GM12891 (cell line): ENCODE measurements at regions not wholly inside any gene's neighbourhood (a gene's known extent, or its start where the extent isn't known, plus 50 kb on each side); places are given as distances from the start of the nearest gene placed in this dataset.

Experiments used
- POLR2A ChIP-seq: IDR thresholded peaks from 2 replicates; pipeline ENCODE4 v1.6.1; 2011; ENCODE audit warnings: low read depth, low read length, control low read depth
- POLR2AphosphoS5 ChIP-seq: IDR thresholded peaks from 2 replicates; pipeline ENCODE4 v1.6.1; 2011; ENCODE audit warnings: low read depth, low read length, control low read depth
- SPI1 ChIP-seq: IDR thresholded peaks from 2 replicates; pipeline ENCODE4 v1.6.1; 2011; ENCODE audit warnings: low read depth, low read length, control low read depth
- TAF1 ChIP-seq: IDR thresholded peaks from 2 replicates; pipeline ENCODE4 v1.6.1; 2011; ENCODE audit warnings: low read depth, low read length, control low read depth

GRCh38 chr2:59076079-59076619 is 835.0 kb upstream of the FANCL start:
- no peak for TF ChIP-seq TAF1
- TF ChIP-seq POLR2AphosphoS5: no peak
- TF ChIP-seq POLR2A: no peak
- TF ChIP-seq SPI1: no peak
